Chondrocyte (in vitro differentiated cells): ENCODE measurements at regions not wholly inside any gene's neighbourhood (a gene's known extent, or its start where the extent isn't known, plus 50 kb on each side); places are given as distances from the start of the nearest gene placed in this dataset.

ENCODE experiments used
- DNase-seq: peaks from one replicate; pipeline ENCODE4 v3.0.0; 2021; ENCODE audit warnings: mixed read lengths, low spot score
- H3K27ac Mint-ChIP-seq: one replicate; pipeline ENCODE4 v1.8.0; 2021; ENCODE audit warnings: mild to moderate bottlenecking, moderate library complexity, mixed read lengths; ENCODE audit not compliant: unreplicated experiment
- H3K27me3 Mint-ChIP-seq: 2 replicates; pipeline ENCODE4 v1.8.0; 2021; ENCODE audit warnings: low read depth, mixed read lengths
- H3K36me3 Mint-ChIP-seq: 2 replicates; pipeline ENCODE4 v1.8.0; 2021; ENCODE audit warnings: low read depth, mixed read lengths
- H3K4me1 Mint-ChIP-seq: 2 replicates; pipeline ENCODE4 v1.8.0; 2021; ENCODE audit warnings: low read depth, mild to moderate bottlenecking, mixed read lengths
- H3K4me3 Mint-ChIP-seq: one replicate; pipeline ENCODE4 v1.8.0; 2021; ENCODE audit warnings: mild to moderate bottlenecking, moderate library complexity, mixed read lengths; ENCODE audit not compliant: unreplicated experiment
- H3K9me3 Mint-ChIP-seq: 2 replicates; pipeline ENCODE4 v1.8.0; 2021; ENCODE audit warnings: low read depth, mixed read lengths
- TF ChIP-seq, protein P1 (sequence below): fragments of 200-600 bp; sonication (generic); IDR thresholded peaks from 2 replicates; pipeline ENCODE4 v1.5.0; 2021; ENCODE audit warnings: antibody characterized with exemption, mild to moderate bottlenecking, moderate library complexity

DNA sequence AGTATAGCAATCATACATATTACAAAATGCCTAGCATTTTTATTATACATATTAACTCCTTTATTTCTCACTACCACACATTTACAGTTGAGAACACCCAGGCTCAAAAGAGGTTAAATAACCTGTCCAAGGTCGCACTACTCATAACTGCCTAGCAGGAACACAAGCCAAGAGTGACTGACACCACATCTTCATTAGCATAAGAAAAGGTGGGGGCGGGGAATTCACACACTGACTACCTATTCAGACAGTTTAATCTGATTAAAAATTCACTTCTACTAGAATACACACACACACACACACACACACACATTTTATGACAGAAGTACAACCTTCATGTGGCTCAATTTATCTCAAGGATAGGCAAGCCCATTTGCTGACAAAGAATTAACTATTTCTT is 77.8 kb upstream of the CACHD1 start:
- TF ChIP-seq, protein P1, sequence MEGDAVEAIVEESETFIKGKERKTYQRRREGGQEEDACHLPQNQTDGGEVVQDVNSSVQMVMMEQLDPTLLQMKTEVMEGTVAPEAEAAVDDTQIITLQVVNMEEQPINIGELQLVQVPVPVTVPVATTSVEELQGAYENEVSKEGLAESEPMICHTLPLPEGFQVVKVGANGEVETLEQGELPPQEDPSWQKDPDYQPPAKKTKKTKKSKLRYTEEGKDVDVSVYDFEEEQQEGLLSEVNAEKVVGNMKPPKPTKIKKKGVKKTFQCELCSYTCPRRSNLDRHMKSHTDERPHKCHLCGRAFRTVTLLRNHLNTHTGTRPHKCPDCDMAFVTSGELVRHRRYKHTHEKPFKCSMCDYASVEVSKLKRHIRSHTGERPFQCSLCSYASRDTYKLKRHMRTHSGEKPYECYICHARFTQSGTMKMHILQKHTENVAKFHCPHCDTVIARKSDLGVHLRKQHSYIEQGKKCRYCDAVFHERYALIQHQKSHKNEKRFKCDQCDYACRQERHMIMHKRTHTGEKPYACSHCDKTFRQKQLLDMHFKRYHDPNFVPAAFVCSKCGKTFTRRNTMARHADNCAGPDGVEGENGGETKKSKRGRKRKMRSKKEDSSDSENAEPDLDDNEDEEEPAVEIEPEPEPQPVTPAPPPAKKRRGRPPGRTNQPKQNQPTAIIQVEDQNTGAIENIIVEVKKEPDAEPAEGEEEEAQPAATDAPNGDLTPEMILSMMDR: no peak
- H3K27me3 Mint-ChIP-seq: peaks cover 17% of the 10 kb centered on the region
- H3K4me3 Mint-ChIP-seq: no peak overlapping the region
- peaks cover 4% of the 10 kb centered on the region for H3K9me3 Mint-ChIP-seq
- H3K27ac Mint-ChIP-seq: no peak overlapping the region
- H3K36me3 Mint-ChIP-seq: no peaks in the 10 kb centered on the region
- no peaks in the 10 kb centered on the region for H3K4me1 Mint-ChIP-seq
- DNase-seq: no peak

DNA sequence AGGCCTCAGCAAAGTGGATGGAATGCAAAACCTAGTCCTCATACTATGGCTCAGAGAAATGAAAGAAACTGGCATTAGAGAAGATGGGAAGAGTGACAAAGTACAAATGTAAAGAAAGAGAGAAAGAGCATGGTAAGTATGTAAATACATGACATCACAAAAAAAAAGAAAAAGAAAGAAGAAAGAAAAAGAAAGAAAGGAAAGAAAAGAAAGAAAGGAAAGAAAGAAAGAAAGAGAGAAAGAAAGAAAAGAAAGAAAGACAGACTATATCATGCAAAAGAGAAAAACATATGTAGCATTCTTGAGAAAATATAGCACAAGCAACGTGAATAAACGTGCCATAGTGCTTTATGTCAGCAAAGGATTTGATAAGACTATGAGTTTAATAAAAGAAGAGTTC is 76.1 kb upstream of the CACHD1 start:
- Mint-ChIP-seq H3K9me3 (peaks cover 4% of the 10 kb centered on the region), H3K36me3 (no peaks in the 10 kb centered on the region), H3K27me3 (peaks cover 10% of the 10 kb centered on the region), H3K4me1 (no peaks in the 10 kb centered on the region), H3K27ac (no peak overlapping the region), H3K4me3 (no peak overlapping the region)
- TF ChIP-seq, protein P1: no peak
- no peak for DNase-seq

DNA sequence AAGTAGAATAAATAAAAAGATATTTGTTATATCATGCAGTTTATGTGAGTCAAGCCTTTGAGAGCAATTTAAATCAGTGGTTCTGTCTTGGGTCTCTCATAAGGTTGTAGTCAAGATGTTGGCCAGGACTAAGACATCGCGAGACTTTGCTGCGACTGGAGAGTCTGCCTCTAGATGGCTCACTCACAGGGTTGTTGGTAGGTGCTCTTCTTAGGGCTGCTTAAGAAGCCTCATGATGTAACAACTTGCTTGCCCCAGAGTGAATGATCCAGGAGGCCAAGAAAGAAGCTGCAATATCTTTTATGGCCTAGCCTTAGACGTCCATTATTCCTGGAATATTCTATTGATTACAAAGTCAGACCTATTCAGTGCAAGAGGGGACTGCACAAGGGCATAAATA is 73.1 kb upstream of the CACHD1 start:
- Mint-ChIP-seq H3K4me3 (no peak overlapping the region), H3K27me3 (peaks cover 6% of the 10 kb centered on the region), H3K27ac (no peak overlapping the region), H3K36me3 (no peaks in the 10 kb centered on the region), H3K9me3 (no peaks in the 10 kb centered on the region), H3K4me1 (no peaks in the 10 kb centered on the region)
- no peak for DNase-seq
- TF ChIP-seq, protein P1: no peak

DNA sequence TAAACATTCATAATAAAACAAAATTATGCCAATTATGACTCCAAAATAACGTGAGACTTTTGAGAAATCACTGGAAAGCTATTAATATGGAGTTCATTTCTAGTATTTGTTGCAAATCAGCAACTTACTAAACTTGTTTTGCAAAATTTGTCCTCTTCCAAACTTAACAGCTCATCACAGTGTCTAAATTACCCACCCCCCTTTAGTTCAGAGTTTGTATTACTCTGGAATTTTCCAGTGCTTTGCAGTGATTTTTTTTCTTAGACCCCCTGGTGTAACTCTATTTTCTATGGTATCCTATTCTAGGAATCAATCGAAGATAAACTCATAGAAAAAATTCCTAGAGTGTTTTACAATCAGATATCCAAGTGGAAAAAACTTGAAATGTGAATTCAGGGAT is 72.4 kb upstream of the CACHD1 start:
- no peaks in the 10 kb centered on the region for H3K4me1 Mint-ChIP-seq
- no peak overlapping the region for H3K27ac Mint-ChIP-seq
- TF ChIP-seq, protein P1: no peak
- no peak for DNase-seq
- H3K27me3 Mint-ChIP-seq: peaks cover 9% of the 10 kb centered on the region
- no peaks in the 10 kb centered on the region for H3K9me3 Mint-ChIP-seq
- H3K36me3 Mint-ChIP-seq: no peaks in the 10 kb centered on the region
- H3K4me3 Mint-ChIP-seq: no peak overlapping the region

DNA sequence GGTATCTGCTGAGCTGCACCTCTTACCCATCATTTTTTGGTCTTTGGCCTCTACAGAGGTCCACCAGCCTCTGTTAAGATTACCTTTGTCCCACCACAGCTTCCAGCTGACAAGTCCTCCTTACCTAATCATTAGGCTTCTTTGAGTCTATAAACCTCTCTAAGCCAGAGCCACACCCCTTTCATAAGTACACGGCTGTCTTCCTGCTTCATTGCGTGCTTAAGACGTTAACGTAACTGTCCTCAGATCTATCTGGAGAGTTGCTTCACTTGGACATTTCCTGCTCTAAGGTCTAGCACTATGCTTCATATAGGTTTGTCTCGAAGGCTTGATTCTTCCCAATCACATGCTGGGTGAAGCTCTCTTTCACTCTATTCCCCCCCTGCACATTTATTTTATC is 71.0 kb upstream of the CACHD1 start:
- Mint-ChIP-seq H3K27ac (no peak overlapping the region), H3K36me3 (no peaks in the 10 kb centered on the region), H3K9me3 (no peaks in the 10 kb centered on the region), H3K4me1 (no peaks in the 10 kb centered on the region), H3K27me3 (peaks cover 9% of the 10 kb centered on the region), H3K4me3 (no peak overlapping the region)
- TF ChIP-seq, protein P1: no peak
- DNase-seq: no peak
